NB4 (cell line): ENCODE measurements at regions not wholly inside any gene's neighbourhood (a gene's known extent, or its start where the extent isn't known, plus 50 kb on each side); places are given as distances from the start of the nearest gene placed in this dataset.

Source experiments
- CTCF ChIP-seq: IDR thresholded peaks from one replicate; pipeline ENCODE4 v1.5.1; 2012; ENCODE audit warnings: low read depth, low read length
- POLR2A ChIP-seq: IDR thresholded peaks from 2 replicates; pipeline ENCODE4 v1.6.1; 2011; ENCODE audit warnings: mild to moderate bottlenecking; ENCODE audit not compliant: insufficient read length; ENCODE audit errors: extremely low read depth

- no peak for TF ChIP-seq CTCF
- TF ChIP-seq POLR2A, result no peak
Measured at GRCh38 chr6:12533586-12533985, 183.0 kb upstream of the PHACTR1 start.
